HG03103 (cell line): ENCODE measurements at regions not wholly inside any gene's neighbourhood (a gene's known extent, or its start where the extent isn't known, plus 50 kb on each side); places are given as distances from the start of the nearest gene placed in this dataset.
"Not testable (repeated sequence)": the region's sequence is repeated elsewhere in the genome, so short reads cannot be mapped to it uniquely, and the experiment has no call there.

ENCODE experiments used
- ATAC-seq: cut with Tn5 transposase; IDR thresholded peaks from one replicate; pipeline ENCODE4 v1.9.1; 2021; ENCODE audit warnings: low read depth; ENCODE audit not compliant: unreplicated experiment

GRCh38 chr6:169019727-169020491 lies 233.7 kb downstream of the THBS2 start:
- ATAC-seq, result no peak

- no peak for ATAC-seq
Measured at GRCh38 chr6:169019111-169019510, 234.5 kb downstream of the THBS2 start.

- ATAC-seq, result no peak
Measured at GRCh38 chr6:169016758-169017157, 236.9 kb downstream of the THBS2 start.

- no peak for ATAC-seq
Measured at GRCh38 chr6:169014211-169015197, 239.1 kb downstream of the THBS2 start.

- no peak for ATAC-seq
Measured at GRCh38 chr6:169009628-169010027, 244.0 kb downstream of the THBS2 start.

GRCh38 chr6:169008641-169009257 lies 244.9 kb downstream of the THBS2 start:
- ATAC-seq, result no peak

- no peak for ATAC-seq
Measured at GRCh38 chr6:169005166-169005565, 248.5 kb downstream of the THBS2 start.

GRCh38 chr6:169000022-169000421 lies 253.6 kb downstream of the THBS2 start:
- ATAC-seq, result no peak

GRCh38 chr6:168999392-168999791 lies 254.3 kb downstream of the THBS2 start:
- ATAC-seq, result no peak

GRCh38 chr6:168996356-168996625 lies 257.4 kb downstream of the THBS2 start:
- no peak for ATAC-seq

- ATAC-seq, result no peak
Measured at GRCh38 chr6:168995526-168996355, 257.9 kb downstream of the THBS2 start.

GRCh38 chr6:168994956-168995355 lies 258.7 kb downstream of the THBS2 start:
- ATAC-seq, result no peak

GRCh38 chr6:168992446-168993144 lies 261.1 kb downstream of the THBS2 start:
- ATAC-seq, result no peak

- ATAC-seq, result not testable (repeated sequence)
Measured at GRCh38 chr6:168991695-168992094, 262.0 kb downstream of the THBS2 start.

GRCh38 chr6:168990019-168990751 lies 263.5 kb downstream of the THBS2 start:
- ATAC-seq, result no peak

- no peak for ATAC-seq
Measured at GRCh38 chr6:168989421-168989820, 264.2 kb downstream of the THBS2 start.

- no peak for ATAC-seq
Measured at GRCh38 chr6:168988801-168989200, 264.8 kb downstream of the THBS2 start.

- ATAC-seq, result no peak
Measured at GRCh38 chr6:168988280-168988679, 265.4 kb downstream of the THBS2 start.

GRCh38 chr6:168985705-168986104 lies 267.9 kb downstream of the THBS2 start:
- ATAC-seq, result no peak
